D341Med (cell line): ENCODE measurements at regions not wholly inside any gene's neighbourhood (a gene's known extent, or its start where the extent isn't known, plus 50 kb on each side); places are given as distances from the start of the nearest gene placed in this dataset.
"Not testable (repeated sequence)": the region's sequence is repeated elsewhere in the genome, so short reads cannot be mapped to it uniquely, and the experiment has no call there.

Source experiments
- DNase-seq: peaks from one replicate; pipeline ENCODE4 v3.0.0; 2012; ENCODE audit warnings: low spot score

DNA sequence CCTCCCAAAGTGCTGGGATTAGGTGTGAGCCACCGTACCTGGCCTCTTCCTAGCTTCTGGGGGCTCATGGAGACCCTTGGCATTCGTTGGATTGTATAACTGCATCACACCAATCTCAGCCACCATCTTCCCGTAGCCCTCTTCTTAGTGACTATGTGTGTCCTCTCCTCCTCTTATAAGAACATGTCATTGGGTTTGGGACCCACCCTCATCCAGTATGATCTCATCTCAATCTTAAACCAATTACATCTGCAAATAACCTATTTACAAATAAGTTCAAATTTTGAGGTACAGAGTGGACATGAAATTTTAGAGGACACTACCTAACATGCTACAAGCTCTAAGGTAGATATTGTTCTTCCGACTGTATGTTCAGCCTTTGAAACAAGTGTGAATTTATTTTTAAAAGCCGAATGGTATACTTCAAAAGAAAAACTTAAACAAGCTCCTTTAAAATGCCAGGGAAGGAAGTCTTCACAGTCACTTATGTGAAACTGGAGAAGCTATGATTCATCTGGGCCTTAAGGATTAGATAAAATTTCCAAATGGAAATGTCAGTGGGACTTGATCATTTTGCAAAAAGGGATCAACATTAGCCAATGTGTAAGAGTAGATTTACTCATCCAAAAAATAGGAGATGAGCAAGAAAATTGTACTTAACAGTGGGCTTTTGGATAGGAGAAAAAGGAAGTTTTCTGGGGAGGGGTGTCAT is 225.7 kb downstream of the MEX3B start:
- DNase-seq = no peak

GRCh38 chr15:81814882-81815455 is 230.8 kb downstream of the MEX3B start:
- DNase-seq = no peak

DNA sequence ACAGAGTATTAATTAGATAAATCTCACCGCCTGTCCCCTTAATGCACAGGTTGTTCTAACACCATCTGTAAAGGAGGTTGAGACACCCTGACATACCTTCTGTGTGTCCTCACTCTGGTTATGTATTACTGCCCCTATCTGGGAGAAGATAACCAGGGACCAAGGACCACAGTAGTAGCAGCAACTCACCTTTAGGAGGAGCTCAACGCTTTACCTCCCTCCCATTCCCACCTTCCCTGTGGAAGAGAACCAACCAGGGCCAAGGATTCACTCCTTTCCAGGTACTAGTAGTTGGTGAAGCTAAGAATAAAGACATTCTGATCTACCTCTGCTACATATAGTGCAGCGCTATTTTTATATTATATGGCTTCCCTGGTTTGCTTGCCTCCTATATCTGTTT is 232.6 kb downstream of the MEX3B start:
- DNase-seq = peak; percentile 40

GRCh38 chr15:81812456-81812855 is 233.4 kb downstream of the MEX3B start:
- no peak for DNase-seq

DNA sequence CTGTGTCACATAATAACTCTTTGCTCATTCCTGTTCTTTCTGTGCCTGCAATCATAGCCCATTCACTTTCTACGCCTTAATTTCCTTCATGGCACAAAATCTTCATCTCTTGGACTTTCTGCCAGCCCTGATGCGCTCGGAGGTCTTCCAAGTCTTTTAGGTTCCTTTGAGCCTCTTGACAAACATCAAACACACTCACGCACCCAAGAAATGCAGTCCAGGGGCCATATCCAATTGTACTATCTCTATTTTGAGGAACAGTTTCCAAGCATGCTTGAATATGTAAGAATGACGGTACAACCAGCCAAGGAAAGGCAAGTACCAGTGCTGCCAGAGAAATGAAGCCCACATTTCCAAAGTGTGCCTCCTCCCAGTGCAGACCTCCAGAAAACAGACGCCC is 234.1 kb downstream of the MEX3B start:
- no peak for DNase-seq

GRCh38 chr15:81809543-81809942 is 236.3 kb downstream of the MEX3B start:
- peak; percentile 77 for DNase-seq

DNA sequence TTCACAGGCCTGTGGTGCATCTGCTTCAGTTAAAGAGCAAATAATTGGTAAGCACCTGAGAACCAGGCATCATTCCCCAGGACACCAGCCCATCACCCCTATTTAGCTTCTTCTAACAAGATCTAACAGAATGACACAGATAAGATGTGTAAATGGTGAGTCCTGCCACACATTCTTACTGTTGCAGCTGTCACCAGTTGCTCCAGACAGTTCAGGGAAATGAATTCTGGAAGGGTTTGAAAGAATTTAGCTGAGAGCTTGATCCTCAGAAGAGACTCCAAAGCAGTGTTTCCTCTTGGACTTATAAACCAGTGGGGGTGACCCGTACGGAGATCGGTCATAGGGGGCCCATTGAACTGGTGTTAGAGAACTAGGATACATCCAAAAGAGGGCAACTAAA is 238.0 kb downstream of the MEX3B start:
- DNase-seq = no peak

DNA sequence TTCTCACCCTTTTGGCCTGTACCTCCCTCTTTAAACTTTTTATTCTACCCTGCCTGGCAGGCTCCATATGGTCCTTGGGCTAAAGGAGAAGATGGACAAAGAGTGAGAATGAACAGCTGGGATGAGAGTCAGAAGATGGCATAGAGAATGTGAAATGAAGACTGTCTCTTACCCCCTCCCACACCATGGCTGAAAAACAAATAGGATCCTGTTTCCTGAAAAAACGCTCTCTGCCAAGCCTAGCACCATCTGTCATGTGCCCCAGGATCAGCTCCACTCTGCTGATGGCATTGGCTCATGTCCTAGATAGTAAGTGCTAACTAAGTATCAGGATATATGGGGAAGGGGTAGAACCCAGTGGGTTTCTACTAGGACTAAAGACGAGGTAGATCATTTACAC is 238.6 kb downstream of the MEX3B start:
- DNase-seq = no peak

DNA sequence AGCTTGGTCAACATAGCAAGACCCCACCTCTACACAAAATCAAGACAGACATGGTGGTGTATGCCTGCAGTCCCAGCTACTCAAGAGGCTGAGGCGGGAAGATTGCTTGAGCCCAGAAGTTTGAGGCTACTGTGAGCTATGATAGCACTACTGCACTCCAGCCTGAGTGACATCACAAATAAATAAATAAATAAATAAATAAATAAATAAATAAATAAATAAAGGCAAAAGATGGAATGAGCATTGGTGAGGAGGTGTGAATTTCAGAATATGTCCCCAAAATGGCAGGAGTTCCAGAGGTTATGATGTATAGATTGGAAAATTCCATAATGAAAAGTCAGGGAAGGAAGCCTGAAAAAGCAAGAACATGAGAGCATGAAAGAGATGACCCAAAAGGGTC is 249.9 kb downstream of the MEX3B start:
- DNase-seq = no peak

- DNase-seq = no peak
Measured at GRCh38 chr15:81792646-81793045, 253.2 kb downstream of the MEX3B start.

DNA sequence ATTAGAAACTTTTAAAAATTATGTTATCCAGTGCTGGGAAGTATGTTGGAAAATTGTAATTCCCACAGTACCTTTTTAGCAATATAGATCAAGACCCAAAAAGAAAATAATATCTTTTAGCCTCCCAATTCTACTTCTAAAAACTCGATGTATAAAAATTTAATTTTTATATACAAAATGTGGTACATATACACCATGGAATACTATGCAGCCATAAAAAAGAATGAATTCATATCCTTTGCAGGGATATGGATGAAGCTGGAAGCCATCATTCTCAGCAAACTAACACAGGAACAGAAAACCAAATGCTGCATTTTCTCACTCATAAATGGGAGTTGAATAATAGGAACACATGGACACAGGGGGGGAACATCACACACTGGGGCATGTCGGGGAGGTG is 254.5 kb downstream of the MEX3B start:
- not testable (repeated sequence) for DNase-seq

- DNase-seq = no peak
Measured at GRCh38 chr15:81789403-81789802, 256.4 kb downstream of the MEX3B start.

DNA sequence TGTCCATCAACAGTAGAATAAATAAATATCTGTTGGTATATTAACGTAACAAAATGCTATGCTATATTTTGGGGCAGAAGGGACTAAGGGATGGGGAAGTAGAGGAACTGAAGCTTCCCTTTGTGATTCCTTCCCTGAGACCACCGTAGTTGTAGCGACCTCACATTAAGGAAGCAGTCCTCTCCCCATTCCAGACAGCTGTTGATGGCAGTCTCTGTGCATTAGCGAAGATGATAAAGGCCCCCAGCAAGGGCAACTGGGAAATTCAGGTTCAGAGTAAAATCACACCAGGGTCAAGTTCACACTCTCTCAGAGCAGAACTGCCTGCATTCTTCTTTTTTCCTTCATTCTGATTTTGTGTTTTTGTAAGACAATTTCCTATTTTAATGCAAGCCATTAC is 259.0 kb downstream of the MEX3B start:
- no peak for DNase-seq

DNA sequence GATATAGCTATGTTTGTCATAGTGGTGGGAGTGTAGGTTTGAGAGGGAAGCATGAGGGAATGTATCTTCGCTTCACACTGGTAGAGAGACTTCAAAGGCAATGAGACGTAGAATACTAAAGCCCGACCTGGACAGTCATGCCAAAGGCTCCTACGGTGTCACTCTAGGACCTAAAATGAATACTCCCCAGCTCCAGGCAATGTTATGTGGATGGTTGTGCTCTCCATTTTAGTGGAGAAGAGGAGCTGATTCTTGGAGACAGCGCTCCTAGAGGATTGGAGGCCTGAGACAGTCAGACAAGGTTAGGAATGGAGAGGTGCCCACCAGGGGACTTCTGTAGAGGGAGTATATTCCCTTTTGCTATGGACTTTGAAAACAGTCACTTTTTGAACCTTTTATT is 260.1 kb downstream of the MEX3B start:
- DNase-seq = no peak

DNA sequence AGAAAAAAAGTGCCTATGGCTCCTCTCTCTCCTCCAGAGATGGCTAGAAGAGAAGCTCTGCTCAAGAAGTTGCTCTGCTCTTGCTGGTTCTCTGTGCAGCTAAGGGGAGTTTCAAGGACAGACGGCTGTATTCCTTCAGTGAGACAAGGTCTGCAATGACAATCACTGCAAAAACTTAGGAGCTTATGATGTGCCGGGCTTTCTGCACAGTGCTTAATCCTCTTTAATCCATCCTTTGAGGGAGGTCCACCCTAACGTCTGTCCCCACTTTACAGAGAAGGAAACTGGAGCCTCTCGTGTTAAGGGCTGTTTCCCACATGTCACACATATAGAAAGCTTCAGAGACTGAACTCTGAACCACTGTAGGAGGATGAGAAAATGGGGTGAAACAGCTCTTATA is 260.6 kb downstream of the MEX3B start:
- DNase-seq = peak; percentile 67

- peak; percentile 51 for DNase-seq
Measured at GRCh38 chr15:81784751-81785150, 261.1 kb downstream of the MEX3B start.

DNA sequence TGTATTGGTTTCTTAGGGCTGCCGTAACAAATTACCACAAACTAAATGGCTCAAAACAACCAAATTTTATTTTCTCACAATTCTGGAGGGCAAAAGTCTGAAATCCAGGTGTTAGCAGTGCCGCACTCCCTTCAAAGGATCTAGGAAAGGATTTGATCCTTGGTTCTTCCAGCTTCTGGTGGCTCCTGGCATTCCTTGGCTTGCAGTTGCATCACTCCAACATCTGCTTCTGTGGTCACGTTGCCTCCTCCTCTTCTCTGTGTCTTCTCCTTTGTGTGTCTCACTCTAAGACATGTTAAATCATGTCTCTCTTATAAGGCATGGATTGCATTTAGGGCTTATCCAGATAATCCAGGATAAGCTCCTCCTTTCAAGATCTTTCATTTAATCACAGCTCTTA is 262.2 kb downstream of the MEX3B start:
- no peak for DNase-seq

DNA sequence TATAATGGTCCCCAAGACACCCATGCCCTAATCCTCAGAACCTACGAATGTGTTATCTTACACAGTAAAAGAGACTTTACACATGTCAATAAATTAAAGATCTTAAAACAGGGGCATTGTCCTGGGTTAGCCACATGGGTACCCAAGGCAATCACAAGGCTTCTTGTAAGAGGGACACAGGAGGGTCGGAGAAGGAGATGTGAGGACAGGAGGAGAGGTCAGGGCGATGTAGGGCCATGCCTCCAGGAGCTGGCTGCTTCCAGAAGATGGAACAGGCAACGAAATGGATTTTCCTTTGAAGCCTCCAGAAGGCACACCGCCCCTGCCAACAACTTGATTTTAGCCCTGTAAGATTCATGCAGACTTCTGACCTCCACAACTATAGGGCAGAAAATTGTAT is 262.7 kb downstream of the MEX3B start:
- no peak for DNase-seq

DNA sequence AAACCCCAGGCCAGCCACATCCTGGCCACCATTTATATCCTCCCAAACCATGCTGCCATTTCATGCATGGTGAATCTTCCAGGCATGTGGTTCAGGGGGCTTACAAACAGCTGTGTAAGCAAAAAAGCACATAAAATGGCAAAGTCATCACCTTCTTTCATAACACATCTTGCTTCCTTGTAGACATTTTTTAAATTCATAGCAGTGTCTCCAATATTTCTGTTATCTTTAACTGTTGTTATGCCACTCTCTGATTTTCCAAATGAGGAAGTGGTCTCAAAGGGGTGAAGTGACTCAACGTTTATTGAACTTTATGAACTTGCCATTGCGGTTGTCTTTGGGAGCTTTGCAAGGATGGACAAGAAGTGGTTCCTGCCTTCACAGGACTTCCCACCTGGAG is 264.4 kb downstream of the MEX3B start:
- no peak for DNase-seq

GRCh38 chr15:81780966-81781365 is 264.9 kb downstream of the MEX3B start:
- no peak for DNase-seq

DNA sequence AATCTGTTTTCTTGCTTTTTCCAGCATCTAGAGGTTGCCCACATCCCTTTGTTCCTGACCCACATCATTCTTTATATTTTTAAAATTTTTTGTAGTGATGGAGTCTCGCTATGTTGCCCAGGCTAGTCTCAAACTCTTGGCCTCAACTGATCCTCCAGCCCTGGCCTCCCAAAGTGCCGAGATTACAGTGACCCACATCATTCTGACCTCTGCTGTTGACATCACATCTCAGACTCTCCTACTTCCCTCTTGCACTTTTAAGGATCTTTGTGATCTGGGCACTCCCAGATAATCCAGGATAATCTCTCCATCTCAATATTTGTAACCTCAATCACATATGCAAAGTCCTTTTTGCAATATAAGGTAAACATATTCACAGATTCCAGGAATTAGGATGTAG is 266.6 kb downstream of the MEX3B start:
- DNase-seq = no peak

DNA sequence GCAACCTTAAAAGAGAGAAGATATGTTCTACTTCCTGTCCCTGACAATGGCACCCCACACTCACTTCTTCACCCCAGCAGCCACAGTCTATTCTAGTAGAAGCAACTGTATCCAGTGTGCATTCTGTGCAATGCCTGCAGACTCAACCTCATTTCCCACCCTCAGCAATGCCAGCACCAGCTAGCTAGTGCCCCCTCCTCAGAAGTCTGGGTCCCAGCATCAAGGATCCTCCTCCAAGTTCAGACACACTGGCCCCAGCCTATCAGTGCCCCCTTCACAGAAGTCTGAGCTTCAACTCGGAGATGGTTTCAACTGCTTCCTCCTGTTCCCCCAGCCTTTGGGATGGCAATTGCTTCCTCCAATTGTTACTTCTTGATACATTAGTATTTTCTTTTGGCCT is 268.3 kb downstream of the MEX3B start:
- DNase-seq = no peak

GRCh38 chr15:81776976-81777375 is 268.8 kb downstream of the MEX3B start:
- DNase-seq = no peak

DNA sequence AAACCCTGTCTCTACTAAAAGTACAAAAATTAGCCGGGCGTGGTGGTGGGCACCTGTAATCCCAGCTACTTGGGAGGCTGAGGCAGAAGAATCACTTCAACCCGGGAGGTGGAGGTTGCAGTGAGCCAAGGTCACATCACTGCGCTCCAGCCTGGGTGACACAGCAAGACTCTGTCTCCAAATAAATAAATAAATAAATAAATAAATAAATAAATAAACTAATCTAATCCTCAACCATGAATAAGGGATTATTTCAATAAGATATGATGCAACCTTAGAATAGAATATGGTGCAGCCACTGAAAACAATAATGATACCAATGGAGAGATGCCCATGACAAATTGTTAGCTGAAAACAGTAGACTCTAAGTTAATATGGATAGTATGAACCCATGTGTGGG is 270.0 kb downstream of the MEX3B start:
- DNase-seq = not testable (repeated sequence)
